ENCODE measurements at regions not wholly inside any gene's neighbourhood (a gene's known extent, or its start where the extent isn't known, plus 50 kb on each side); places are given as distances from the start of the nearest gene placed in this dataset.

- H3K36me3 Mint-ChIP-seq (ENCODE audit: low read depth): no peaks in the 10 kb centered on the region
- no peak for ATAC-seq (replicated peaks)
- H3K4me1 Mint-ChIP-seq: no peaks in the 10 kb centered on the region
- H3K27me3 Mint-ChIP-seq: peaks cover 10% of the 10 kb centered on the region
- peaks cover 8% of the 10 kb centered on the region for H3K9me3 Mint-ChIP-seq
- no peak overlapping the region for H3K4me3 Mint-ChIP-seq
- no peak overlapping the region for H3K27ac Mint-ChIP-seq
These were observed 52.0 kb upstream of the NPTX2 start for GRCh38 chr7:98565103-98565502.

- Mint-ChIP-seq H3K27ac (no peak overlapping the region), H3K4me1 (no peaks in the 10 kb centered on the region), H3K27me3 (peaks cover 10% of the 10 kb centered on the region), H3K9me3 (peaks cover 8% of the 10 kb centered on the region), H3K4me3 (no peak overlapping the region), H3K36me3 (ENCODE audit: low read depth) (no peaks in the 10 kb centered on the region)
- no peak for ATAC-seq (replicated peaks)
These were observed 54.1 kb upstream of the NPTX2 start for GRCh38 chr7:98562871-98563495.

DNA sequence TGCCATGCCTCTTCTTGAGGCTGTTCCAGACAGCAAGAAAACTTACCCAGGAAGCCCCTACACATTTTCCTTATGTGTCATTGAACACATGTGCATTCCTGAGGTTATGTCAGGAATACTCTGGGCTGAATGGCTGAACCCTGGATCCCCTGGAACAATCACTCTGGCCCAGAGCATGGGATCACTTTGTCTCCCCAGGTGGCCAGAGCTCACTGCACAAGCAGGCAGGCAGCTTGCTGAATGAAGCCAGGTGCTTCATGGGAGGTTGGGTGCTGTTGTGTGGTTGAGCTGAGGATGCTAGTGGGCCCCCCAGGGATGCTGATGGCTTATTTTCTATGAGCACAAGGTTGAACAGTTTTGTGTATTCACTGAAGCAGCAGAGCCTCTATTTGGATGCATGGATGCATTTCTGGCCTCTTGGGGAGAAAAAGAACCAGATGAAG, 54.7 kb upstream of the NPTX2 start:
- H3K4me3 Mint-ChIP-seq: no peak overlapping the region
- no peaks in the 10 kb centered on the region for H3K36me3 Mint-ChIP-seq (ENCODE audit: low read depth)
- no peaks in the 10 kb centered on the region for H3K4me1 Mint-ChIP-seq
- ATAC-seq (replicated peaks): no peak
- peaks cover 8% of the 10 kb centered on the region for H3K9me3 Mint-ChIP-seq
- H3K27me3 Mint-ChIP-seq: peaks cover 10% of the 10 kb centered on the region
- H3K27ac Mint-ChIP-seq: no peak overlapping the region

GRCh38 chr7:98559958-98560357, 57.1 kb upstream of the NPTX2 start:
- H3K27ac Mint-ChIP-seq: no peak overlapping the region
- no peak overlapping the region for H3K4me3 Mint-ChIP-seq
- H3K9me3 Mint-ChIP-seq: peaks cover 4% of the 10 kb centered on the region
- peaks cover 6% of the 10 kb centered on the region for H3K27me3 Mint-ChIP-seq
- ATAC-seq (replicated peaks): no peak
- H3K36me3 Mint-ChIP-seq (ENCODE audit: low read depth): no peaks in the 10 kb centered on the region
- no peaks in the 10 kb centered on the region for H3K4me1 Mint-ChIP-seq

DNA sequence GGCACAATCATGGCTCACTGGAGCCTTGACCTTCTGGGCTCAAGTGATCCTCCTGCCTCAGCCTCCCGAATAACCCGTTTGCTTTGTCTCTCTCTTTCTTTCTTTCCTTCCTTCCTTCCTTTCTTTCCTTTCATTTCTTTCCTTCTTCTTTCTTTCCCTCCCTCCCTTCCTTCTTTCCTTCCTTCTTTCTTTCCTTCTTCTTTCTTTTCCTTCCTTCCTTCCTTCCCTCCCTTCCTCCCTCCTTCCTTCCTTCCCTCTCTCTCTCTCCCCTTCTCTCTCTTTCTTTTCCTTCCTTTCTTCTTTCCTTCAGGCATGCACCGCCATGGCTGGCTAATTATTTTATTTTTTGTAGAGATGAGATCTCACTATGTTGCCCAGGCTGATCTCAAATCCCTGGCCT, 57.9 kb upstream of the NPTX2 start:
- Mint-ChIP-seq H3K27me3 (peaks cover 6% of the 10 kb centered on the region), H3K9me3 (no peaks in the 10 kb centered on the region), H3K36me3 (ENCODE audit: low read depth) (no peaks in the 10 kb centered on the region), H3K4me3 (no peak overlapping the region), H3K4me1 (no peaks in the 10 kb centered on the region), H3K27ac (no peak overlapping the region)
- no peak for ATAC-seq (replicated peaks)

DNA sequence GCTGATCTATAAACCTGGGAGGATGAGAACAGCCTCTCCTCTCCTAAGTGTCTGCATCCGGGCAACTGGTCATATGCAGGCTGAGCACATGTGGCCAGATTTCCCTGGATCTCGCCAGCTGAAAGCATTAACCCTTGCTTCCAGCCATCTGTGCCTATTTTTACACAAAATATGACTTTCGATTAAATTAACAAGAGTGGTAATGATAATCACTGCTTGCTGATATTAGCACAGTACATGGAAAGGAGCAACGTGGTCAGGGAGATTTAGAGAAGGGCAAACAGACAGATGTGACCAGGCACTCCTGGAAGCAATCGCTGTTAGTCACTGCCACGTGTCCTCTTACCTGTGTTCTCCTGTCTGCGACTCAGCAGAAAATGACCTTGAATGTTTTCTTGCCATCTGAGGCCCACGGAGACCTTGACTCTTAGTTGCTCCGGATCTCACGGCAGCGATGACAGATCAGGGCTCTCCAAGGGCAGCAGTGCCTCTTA, 59.5 kb upstream of the NPTX2 start:
- no peaks in the 10 kb centered on the region for H3K36me3 Mint-ChIP-seq (ENCODE audit: low read depth)
- no peak overlapping the region for H3K4me3 Mint-ChIP-seq
- H3K27ac Mint-ChIP-seq: no peak overlapping the region
- no peaks in the 10 kb centered on the region for H3K4me1 Mint-ChIP-seq
- no peak for ATAC-seq (replicated peaks)
- no peaks in the 10 kb centered on the region for H3K9me3 Mint-ChIP-seq
- H3K27me3 Mint-ChIP-seq: peaks cover 6% of the 10 kb centered on the region

DNA sequence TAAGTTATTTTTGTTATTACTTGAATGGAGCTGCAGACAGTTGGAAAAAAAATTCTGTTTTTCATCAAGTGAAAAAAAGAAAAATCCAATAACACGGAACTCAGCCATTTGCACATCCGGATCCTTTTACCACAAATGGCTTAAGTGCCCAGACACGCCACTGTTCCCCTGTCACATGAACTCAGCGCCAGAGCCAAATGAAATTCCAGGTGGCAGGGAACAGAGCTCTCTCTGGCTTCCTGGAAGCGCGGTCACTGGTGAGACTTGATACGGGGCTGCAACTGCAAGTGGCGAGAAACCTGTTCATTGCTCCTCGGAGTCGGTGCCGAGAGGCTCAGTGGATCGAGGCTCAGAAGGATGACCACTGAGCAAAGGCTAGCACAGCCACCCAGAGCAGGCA, 60.8 kb upstream of the NPTX2 start:
- Mint-ChIP-seq H3K36me3 (ENCODE audit: low read depth) (no peaks in the 10 kb centered on the region), H3K9me3 (no peaks in the 10 kb centered on the region), H3K4me1 (no peaks in the 10 kb centered on the region), H3K27ac (no peak overlapping the region), H3K4me3 (no peak overlapping the region), H3K27me3 (peaks cover 5% of the 10 kb centered on the region)
- no peak for ATAC-seq (replicated peaks)

DNA sequence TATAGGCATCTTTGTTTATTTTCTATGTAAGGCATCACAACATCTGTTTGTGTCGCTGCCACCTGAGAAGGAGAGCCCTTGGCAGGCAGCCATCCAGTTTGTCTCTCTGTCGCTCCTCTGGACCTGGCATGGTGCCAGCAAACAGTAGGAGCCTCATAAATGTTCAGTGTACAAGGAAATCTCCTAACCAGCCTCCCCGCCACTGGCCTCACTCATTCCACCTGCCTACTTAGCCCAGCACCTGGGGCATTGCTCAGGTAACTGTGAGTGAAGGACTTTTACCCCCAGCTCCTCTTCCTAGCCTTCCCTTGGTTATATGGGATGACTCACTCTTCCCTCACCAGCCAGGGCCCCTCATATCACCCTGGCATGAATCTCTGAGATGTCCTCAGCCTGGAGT, 61.7 kb upstream of the NPTX2 start:
- no peak for ATAC-seq (replicated peaks)
- Mint-ChIP-seq H3K27me3 (no peaks in the 10 kb centered on the region), H3K36me3 (ENCODE audit: low read depth) (no peaks in the 10 kb centered on the region), H3K4me1 (no peaks in the 10 kb centered on the region), H3K9me3 (peaks cover 1% of the 10 kb centered on the region), H3K4me3 (no peak overlapping the region), H3K27ac (no peak overlapping the region)

GRCh38 chr7:98553666-98554065, 63.4 kb upstream of the NPTX2 start:
- no peak overlapping the region for H3K27ac Mint-ChIP-seq
- H3K36me3 Mint-ChIP-seq (ENCODE audit: low read depth): no peaks in the 10 kb centered on the region
- no peak overlapping the region for H3K4me3 Mint-ChIP-seq
- H3K4me1 Mint-ChIP-seq: no peaks in the 10 kb centered on the region
- ATAC-seq (replicated peaks): no peak
- H3K27me3 Mint-ChIP-seq: no peaks in the 10 kb centered on the region
- H3K9me3 Mint-ChIP-seq: peaks cover 4% of the 10 kb centered on the region

DNA sequence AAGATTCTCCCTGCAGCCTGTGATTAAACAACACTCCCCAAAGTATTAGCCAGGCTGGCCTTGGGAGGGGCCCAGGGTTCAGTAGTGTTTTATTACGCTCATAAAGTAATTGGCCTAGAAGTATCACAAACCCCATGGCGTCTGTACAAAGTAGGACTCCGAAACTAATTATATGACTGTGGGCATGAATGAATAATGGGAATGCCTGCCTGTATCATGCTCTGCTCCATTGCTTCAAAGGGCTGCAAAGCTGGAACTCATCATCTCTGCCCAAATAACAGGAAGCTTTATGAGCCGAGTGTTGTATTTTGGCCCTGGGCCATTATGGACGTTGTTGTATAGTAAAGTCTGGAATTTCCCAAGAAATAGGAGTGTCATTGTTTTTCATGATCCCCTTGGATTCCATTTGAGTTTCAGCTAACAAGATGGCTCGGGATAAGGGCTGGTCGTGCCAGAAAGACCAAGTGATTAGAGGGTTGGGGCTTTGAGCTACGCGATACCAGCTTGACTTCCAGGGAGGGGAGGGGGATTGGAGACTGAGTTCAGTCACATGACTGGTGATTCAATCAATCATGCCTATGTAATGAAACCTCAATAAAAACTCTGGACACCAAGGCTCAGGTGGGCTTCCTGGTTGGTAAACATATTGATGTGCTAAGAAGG, 65.3 kb upstream of the NPTX2 start:
- ATAC-seq (replicated peaks): no peak
- Mint-ChIP-seq H3K4me1 (no peaks in the 10 kb centered on the region), H3K27ac (no peak overlapping the region), H3K9me3 (peaks cover 11% of the 10 kb centered on the region), H3K27me3 (peaks cover 7% of the 10 kb centered on the region), H3K36me3 (ENCODE audit: low read depth) (no peaks in the 10 kb centered on the region), H3K4me3 (no peak overlapping the region)

DNA sequence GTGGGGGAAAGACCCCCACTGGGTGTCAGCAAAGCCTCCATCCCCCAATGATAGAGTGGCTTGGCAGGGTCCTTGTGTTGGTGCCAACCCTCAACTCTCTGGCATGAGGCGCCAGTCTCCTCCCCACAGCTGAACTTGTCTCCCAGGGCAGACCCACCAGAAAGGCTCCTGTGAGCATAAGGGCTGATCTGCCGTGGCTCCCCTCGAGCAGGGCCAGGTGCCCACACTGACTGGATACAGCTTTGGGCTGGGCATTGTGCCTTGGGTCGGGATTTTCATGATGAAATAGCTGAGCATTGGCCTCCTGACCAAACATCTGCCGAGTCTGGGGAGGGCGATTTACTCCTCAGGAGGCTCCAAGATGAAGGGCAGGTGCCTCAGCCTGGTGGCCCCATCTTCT, 68.1 kb upstream of the NPTX2 start:
- H3K9me3 Mint-ChIP-seq: peaks cover 11% of the 10 kb centered on the region
- H3K4me1 Mint-ChIP-seq: no peaks in the 10 kb centered on the region
- no peak overlapping the region for H3K27ac Mint-ChIP-seq
- ATAC-seq (replicated peaks): no peak
- H3K4me3 Mint-ChIP-seq: no peak overlapping the region
- no peaks in the 10 kb centered on the region for H3K36me3 Mint-ChIP-seq (ENCODE audit: low read depth)
- peaks cover 7% of the 10 kb centered on the region for H3K27me3 Mint-ChIP-seq

DNA sequence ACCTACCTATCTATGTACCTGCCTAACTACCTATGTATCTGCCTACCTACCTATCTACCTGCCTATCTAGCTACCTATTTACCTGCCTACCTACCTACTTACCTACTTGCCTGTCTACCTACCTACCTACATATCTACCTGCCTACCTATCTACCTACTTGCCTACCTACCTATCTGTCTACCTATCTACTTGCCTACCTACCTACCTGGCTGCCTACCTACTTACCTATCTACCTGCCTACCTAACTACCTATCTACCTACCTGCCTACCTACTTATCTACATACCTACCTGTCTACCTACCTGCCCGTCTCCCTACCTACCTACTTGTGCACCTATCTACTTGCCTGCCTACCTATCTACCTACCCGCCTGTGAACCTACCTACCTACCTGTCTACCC, 68.7 kb upstream of the NPTX2 start:
- Mint-ChIP-seq H3K27me3 (peaks cover 7% of the 10 kb centered on the region), H3K9me3 (peaks cover 11% of the 10 kb centered on the region), H3K36me3 (ENCODE audit: low read depth) (no peaks in the 10 kb centered on the region), H3K4me3 (no peak overlapping the region), H3K27ac (no peak overlapping the region), H3K4me1 (no peaks in the 10 kb centered on the region)
- ATAC-seq (replicated peaks): no peak

- Mint-ChIP-seq H3K36me3 (ENCODE audit: low read depth) (no peaks in the 10 kb centered on the region), H3K4me3 (no peak overlapping the region), H3K27me3 (no peaks in the 10 kb centered on the region), H3K9me3 (peaks cover 4% of the 10 kb centered on the region), H3K4me1 (no peaks in the 10 kb centered on the region), H3K27ac (no peak overlapping the region)
- ATAC-seq (replicated peaks): no peak
These were observed 76.0 kb upstream of the NPTX2 start for GRCh38 chr7:98541101-98541500.

- Mint-ChIP-seq H3K9me3 (peaks cover 8% of the 10 kb centered on the region), H3K36me3 (ENCODE audit: low read depth) (no peaks in the 10 kb centered on the region), H3K27me3 (peaks cover 3% of the 10 kb centered on the region), H3K4me3 (no peak overlapping the region), H3K4me1 (no peaks in the 10 kb centered on the region), H3K27ac (no peak overlapping the region)
- no peak for ATAC-seq (replicated peaks)
These were observed 77.2 kb upstream of the NPTX2 start for GRCh38 chr7:98539865-98540264.

GRCh38 chr7:98536803-98537202, 80.3 kb upstream of the NPTX2 start:
- Mint-ChIP-seq H3K4me3 (no peak overlapping the region), H3K4me1 (no peaks in the 10 kb centered on the region), H3K36me3 (ENCODE audit: low read depth) (no peaks in the 10 kb centered on the region), H3K27me3 (peaks cover 3% of the 10 kb centered on the region), H3K27ac (no peak overlapping the region), H3K9me3 (peaks cover 8% of the 10 kb centered on the region)
- no peak for ATAC-seq (replicated peaks)
